BLaER1 treated with 17β-estradiol and CSF1 and Interleukin-3, amounts not matched to agents 10 nM and 100 nM (cell line): ENCODE measurements at regions not wholly inside any gene's neighbourhood (a gene's known extent, or its start where the extent isn't known, plus 50 kb on each side); places are given as distances from the start of the nearest gene placed in this dataset.
"Not testable (repeated sequence)": the region's sequence is repeated elsewhere in the genome, so short reads cannot be mapped to it uniquely, and the experiment has no call there.

Experiments
- H3K27ac ChIP-seq, 11 experiments: shearing (Covaris generic); formaldehyde crosslinking; 2 replicates each; pipeline ENCODE4 v1.8.1; 2022
- H3K27me3 ChIP-seq, 11 experiments: shearing (Covaris generic); formaldehyde crosslinking; 2 replicates each; pipeline ENCODE4 v1.8.1; 2022
- H3K36me3 ChIP-seq, 11 experiments: shearing (Covaris generic); formaldehyde crosslinking; 2 replicates each; pipeline ENCODE4 v1.8.1; 2022
- H3K4me1 ChIP-seq, 10 experiments: shearing (Covaris generic); formaldehyde crosslinking; 2 replicates each; pipeline ENCODE4 v1.8.1; 2022
- H3K4me2 ChIP-seq, 11 experiments: shearing (Covaris generic); formaldehyde crosslinking; 2 replicates each; pipeline ENCODE4 v1.8.1; 2022
- H3K4me3 ChIP-seq, 10 experiments: shearing (Covaris generic); formaldehyde crosslinking; 2 replicates each; pipeline ENCODE4 v1.8.1; 2022
- H3K9ac ChIP-seq, 11 experiments: shearing (Covaris generic); formaldehyde crosslinking; 2 replicates each; pipeline ENCODE4 v1.8.1; 2022
- H3K9me3 ChIP-seq, 11 experiments: shearing (Covaris generic); formaldehyde crosslinking; replicated peaks in 1 of 11; 2 replicates each; pipeline ENCODE4 v1.8.1; 2022
- H4K20me1 ChIP-seq, 11 experiments: shearing (Covaris generic); formaldehyde crosslinking; 2 replicates each; pipeline ENCODE4 v1.8.1; 2022
- Cebpa-rat ChIP-seq, 11 experiments: shearing (Covaris generic); IDR thresholded peaks; 2 replicates each; pipeline ENCODE4 v1.8.1; 2022

- H3K4me3 ChIP-seq = no peak overlapping the region
- H3K36me3 ChIP-seq = no peaks in the 10 kb centered on the region
- TF ChIP-seq Cebpa-rat (IDR thresholded peaks at IDR 0.05) = no peak
- no peaks in the 10 kb centered on the region for H3K27me3 ChIP-seq
- no peak overlapping the region for H3K27ac ChIP-seq
- H3K4me2 ChIP-seq = no peak overlapping the region
- H3K4me1 ChIP-seq = no peaks in the 10 kb centered on the region
- H3K9me3 ChIP-seq = no peaks in the 10 kb centered on the region
- H4K20me1 ChIP-seq = no peaks in the 10 kb centered on the region
- H3K9ac ChIP-seq = no peak overlapping the region
Measured at GRCh38 chr5:152456815-152457443, 51.9 kb upstream of the NMUR2 start.

- Histone ChIP-seq H3K27me3 (no peaks in the 10 kb centered on the region), H4K20me1 (no peaks in the 10 kb centered on the region), H3K4me3 (no peak overlapping the region), H3K4me1 (no peaks in the 10 kb centered on the region), H3K27ac (no peak overlapping the region), H3K4me2 (no peak overlapping the region), H3K36me3 (no peaks in the 10 kb centered on the region), H3K9ac (no peak overlapping the region), H3K9me3 (no peaks in the 10 kb centered on the region)
- TF ChIP-seq Cebpa-rat (IDR thresholded peaks at IDR 0.05) = no peak
Measured at GRCh38 chr5:152462021-152462721, 57.1 kb upstream of the NMUR2 start.

- Histone ChIP-seq H3K4me2 (no peak overlapping the region), H3K27ac (no peak overlapping the region), H3K9me3 (no peaks in the 10 kb centered on the region), H3K36me3 (no peaks in the 10 kb centered on the region), H3K4me1 (no peaks in the 10 kb centered on the region), H3K4me3 (no peak overlapping the region), H4K20me1 (no peaks in the 10 kb centered on the region), H3K27me3 (no peaks in the 10 kb centered on the region), H3K9ac (no peak overlapping the region)
- no peak for TF ChIP-seq Cebpa-rat (IDR thresholded peaks at IDR 0.05)
Measured at GRCh38 chr5:152464048-152464447, 59.0 kb upstream of the NMUR2 start.

GRCh38 chr5:152465140-152465539 is 60.1 kb upstream of the NMUR2 start:
- no peak overlapping the region for H3K4me3 ChIP-seq
- no peaks in the 10 kb centered on the region for H3K27me3 ChIP-seq
- H3K27ac ChIP-seq = no peak overlapping the region
- H3K9me3 ChIP-seq = no peaks in the 10 kb centered on the region
- H3K36me3 ChIP-seq = no peaks in the 10 kb centered on the region
- H3K4me1 ChIP-seq = no peaks in the 10 kb centered on the region
- no peak overlapping the region for H3K4me2 ChIP-seq
- H4K20me1 ChIP-seq = no peaks in the 10 kb centered on the region
- TF ChIP-seq Cebpa-rat (IDR thresholded peaks at IDR 0.05) = no peak
- no peak overlapping the region for H3K9ac ChIP-seq

- H3K9ac ChIP-seq = no peak overlapping the region
- no peak overlapping the region for H3K4me2 ChIP-seq
- no peaks in the 10 kb centered on the region for H3K9me3 ChIP-seq
- no peaks in the 10 kb centered on the region for H3K4me1 ChIP-seq
- no peak for TF ChIP-seq Cebpa-rat (IDR thresholded peaks at IDR 0.05)
- no peak overlapping the region for H3K4me3 ChIP-seq
- H3K27me3 ChIP-seq = no peaks in the 10 kb centered on the region
- H4K20me1 ChIP-seq = no peaks in the 10 kb centered on the region
- no peak overlapping the region for H3K27ac ChIP-seq
- no peaks in the 10 kb centered on the region for H3K36me3 ChIP-seq
Measured at GRCh38 chr5:152466085-152466745, 61.1 kb upstream of the NMUR2 start.

- Histone ChIP-seq H3K4me3 (no peak overlapping the region), H3K27me3 (no peaks in the 10 kb centered on the region), H3K4me2 (no peak overlapping the region), H3K9ac (no peak overlapping the region), H4K20me1 (no peaks in the 10 kb centered on the region), H3K27ac (no peak overlapping the region), H3K36me3 (no peaks in the 10 kb centered on the region), H3K9me3 (no peaks in the 10 kb centered on the region), H3K4me1 (no peaks in the 10 kb centered on the region)
- TF ChIP-seq Cebpa-rat (IDR thresholded peaks at IDR 0.05) = no peak
Measured at GRCh38 chr5:152470167-152470566, 65.1 kb upstream of the NMUR2 start.

GRCh38 chr5:152472083-152472482 is 67.0 kb upstream of the NMUR2 start:
- H3K4me2 ChIP-seq = no peak overlapping the region
- no peak for TF ChIP-seq Cebpa-rat (IDR thresholded peaks at IDR 0.05)
- no peaks in the 10 kb centered on the region for H3K9me3 ChIP-seq

GRCh38 chr5:152474961-152475360 is 69.9 kb upstream of the NMUR2 start:
- no peak for TF ChIP-seq Cebpa-rat (IDR thresholded peaks at IDR 0.05)
- Histone ChIP-seq H3K4me2 (no peak overlapping the region), H3K9me3 (peaks cover 3 to 6% (median 4%) of the 10 kb centered on the region in 11 experiments; a peak in 17 of 22 replicates), H3K36me3 (no peaks in the 10 kb centered on the region), H4K20me1 (no peaks in the 10 kb centered on the region), H3K4me3 (no peak overlapping the region), H3K27ac (no peak overlapping the region), H3K4me1 (no peaks in the 10 kb centered on the region), H3K9ac (no peak overlapping the region), H3K27me3 (no peaks in the 10 kb centered on the region)

More at GRCh38 chr5:152472083-152472482, 67.0 kb upstream of the NMUR2 start:
- no peaks in the 10 kb centered on the region for H4K20me1 ChIP-seq
- H3K4me3 ChIP-seq = no peak overlapping the region
- no peak overlapping the region for H3K27ac ChIP-seq
- no peaks in the 10 kb centered on the region for H3K36me3 ChIP-seq
- no peaks in the 10 kb centered on the region for H3K27me3 ChIP-seq
- H3K4me1 ChIP-seq = no peaks in the 10 kb centered on the region
- no peak overlapping the region for H3K9ac ChIP-seq

- Histone ChIP-seq H4K20me1 (no peaks in the 10 kb centered on the region), H3K4me3 (no peak overlapping the region), H3K4me1 (no peaks in the 10 kb centered on the region), H3K27me3 (no peaks in the 10 kb centered on the region), H3K9me3 (peaks cover 9 to 19% (median 13%) of the 10 kb centered on the region in 11 experiments; a peak in 20 of 22 replicates), H3K4me2 (no peak overlapping the region), H3K36me3 (no peaks in the 10 kb centered on the region), H3K9ac (no peak overlapping the region), H3K27ac (no peak overlapping the region)
- TF ChIP-seq Cebpa-rat (IDR thresholded peaks at IDR 0.05) = no peak
Measured at GRCh38 chr5:152477536-152477935, 72.5 kb upstream of the NMUR2 start.

- H3K4me3 ChIP-seq, H3K36me3 ChIP-seq, H3K4me2 ChIP-seq, H4K20me1 ChIP-seq, H3K27ac ChIP-seq, H3K27me3 ChIP-seq, H3K4me1 ChIP-seq, H3K9ac ChIP-seq: not testable (repeated sequence)
- peaks cover 9 to 19% (median 13%) of the 10 kb centered on the region in 11 experiments; a peak in 20 of 22 replicates for H3K9me3 ChIP-seq
Measured at GRCh38 chr5:152479866-152480265, 74.8 kb upstream of the NMUR2 start.

- H3K36me3 ChIP-seq, H3K4me3 ChIP-seq, H3K4me2 ChIP-seq, H3K9ac ChIP-seq, H3K4me1 ChIP-seq, H3K27me3 ChIP-seq, H3K27ac ChIP-seq, H4K20me1 ChIP-seq: not testable (repeated sequence)
- peaks cover 9 to 19% (median 13%) of the 10 kb centered on the region in 11 experiments; a peak in 20 of 22 replicates for H3K9me3 ChIP-seq
Measured at GRCh38 chr5:152480677-152481076, 75.6 kb upstream of the NMUR2 start.
